ENCODE measurements at regions not wholly inside any gene's neighbourhood (a gene's known extent, or its start where the extent isn't known, plus 50 kb on each side); places are given as distances from the start of the nearest gene placed in this dataset.

DNA sequence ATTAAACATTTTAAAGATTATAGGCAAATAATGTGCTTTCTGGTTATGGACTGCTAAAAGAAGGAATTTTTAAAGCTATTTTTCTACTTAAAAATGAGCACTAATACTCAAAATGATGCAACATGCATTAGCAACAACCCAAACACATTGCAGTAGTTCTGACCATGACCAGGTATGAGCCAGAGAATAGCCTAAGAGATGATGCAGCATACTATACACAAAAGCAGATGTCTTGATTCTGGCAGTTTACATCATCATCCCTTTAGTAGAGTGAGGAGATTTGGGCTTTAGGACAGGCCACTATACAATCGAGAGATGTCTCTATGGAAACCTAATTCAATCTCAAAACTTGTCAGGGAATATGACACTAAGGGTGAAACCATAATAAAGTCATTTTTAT, 307.1 kb downstream of the PRR16 start:
- TF ChIP-seq POLR2AphosphoS5 (IDR thresholded peaks at IDR 0.05): no peak
- TF ChIP-seq, protein P1, sequence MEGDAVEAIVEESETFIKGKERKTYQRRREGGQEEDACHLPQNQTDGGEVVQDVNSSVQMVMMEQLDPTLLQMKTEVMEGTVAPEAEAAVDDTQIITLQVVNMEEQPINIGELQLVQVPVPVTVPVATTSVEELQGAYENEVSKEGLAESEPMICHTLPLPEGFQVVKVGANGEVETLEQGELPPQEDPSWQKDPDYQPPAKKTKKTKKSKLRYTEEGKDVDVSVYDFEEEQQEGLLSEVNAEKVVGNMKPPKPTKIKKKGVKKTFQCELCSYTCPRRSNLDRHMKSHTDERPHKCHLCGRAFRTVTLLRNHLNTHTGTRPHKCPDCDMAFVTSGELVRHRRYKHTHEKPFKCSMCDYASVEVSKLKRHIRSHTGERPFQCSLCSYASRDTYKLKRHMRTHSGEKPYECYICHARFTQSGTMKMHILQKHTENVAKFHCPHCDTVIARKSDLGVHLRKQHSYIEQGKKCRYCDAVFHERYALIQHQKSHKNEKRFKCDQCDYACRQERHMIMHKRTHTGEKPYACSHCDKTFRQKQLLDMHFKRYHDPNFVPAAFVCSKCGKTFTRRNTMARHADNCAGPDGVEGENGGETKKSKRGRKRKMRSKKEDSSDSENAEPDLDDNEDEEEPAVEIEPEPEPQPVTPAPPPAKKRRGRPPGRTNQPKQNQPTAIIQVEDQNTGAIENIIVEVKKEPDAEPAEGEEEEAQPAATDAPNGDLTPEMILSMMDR (IDR thresholded peaks at IDR 0.05): no peak
